IPS-18c (cell line): ENCODE measurements at regions not wholly inside any gene's neighbourhood (a gene's known extent, or its start where the extent isn't known, plus 50 kb on each side); places are given as distances from the start of the nearest gene placed in this dataset.
"Not testable (repeated sequence)": the region's sequence is repeated elsewhere in the genome, so short reads cannot be mapped to it uniquely, and the experiment has no call there.

Experiments used
- H3K4me3 ChIP-seq: 2 replicates; pipeline ENCODE4 v1.7.0; 2013; ENCODE audit warnings: low read depth, mild to moderate bottlenecking, low read length, moderate library complexity; ENCODE audit not compliant: insufficient read depth
- H3K9me3 ChIP-seq: one replicate; pipeline ENCODE4 v1.6.1; 2013; ENCODE audit warnings: mild to moderate bottlenecking, low read length, moderate library complexity; ENCODE audit not compliant: control insufficient read depth, insufficient read depth

GRCh38 chr5:90227683-90228082 is 181.9 kb downstream of the CETN3 start:
- Histone ChIP-seq H3K4me3 (no peak overlapping the region), H3K9me3 (no peaks in the 10 kb centered on the region)

GRCh38 chr5:90226433-90227099 is 183.0 kb downstream of the CETN3 start:
- Histone ChIP-seq H3K9me3 (no peaks in the 10 kb centered on the region), H3K4me3 (no peak overlapping the region)

GRCh38 chr5:90224342-90224741 is 185.2 kb downstream of the CETN3 start:
- H3K4me3 ChIP-seq, result no peak overlapping the region
- H3K9me3 ChIP-seq, result no peaks in the 10 kb centered on the region

GRCh38 chr5:90223756-90224155 is 185.8 kb downstream of the CETN3 start:
- Histone ChIP-seq H3K4me3 (no peak overlapping the region), H3K9me3 (no peaks in the 10 kb centered on the region)

GRCh38 chr5:90221951-90222350 is 187.6 kb downstream of the CETN3 start:
- H3K4me3 ChIP-seq, result no peak overlapping the region
- no peaks in the 10 kb centered on the region for H3K9me3 ChIP-seq

GRCh38 chr5:90220554-90220953 is 189.0 kb downstream of the CETN3 start:
- no peaks in the 10 kb centered on the region for H3K9me3 ChIP-seq
- no peak overlapping the region for H3K4me3 ChIP-seq

- H3K9me3 ChIP-seq, result peaks cover 2% of the 10 kb centered on the region
- no peak overlapping the region for H3K4me3 ChIP-seq
Measured at GRCh38 chr5:90214991-90215390, 194.6 kb downstream of the CETN3 start.

- peak overlapping the region; percentile 20; the same call in 1 of the 2 replicates for H3K4me3 ChIP-seq
Measured at GRCh38 chr5:90208323-90208722, 201.2 kb downstream of the CETN3 start.

GRCh38 chr5:90201923-90202322 is 207.6 kb downstream of the CETN3 start:
- Histone ChIP-seq H3K9me3 (no peaks in the 10 kb centered on the region), H3K4me3 (no peak overlapping the region)

More at GRCh38 chr5:90208323-90208722, 201.2 kb downstream of the CETN3 start:
- not testable (repeated sequence) for H3K9me3 ChIP-seq

- no peaks in the 10 kb centered on the region for H3K9me3 ChIP-seq
- no peak overlapping the region for H3K4me3 ChIP-seq
Measured at GRCh38 chr5:90193185-90193822, 216.3 kb downstream of the CETN3 start.

- no peak overlapping the region for H3K4me3 ChIP-seq
- no peaks in the 10 kb centered on the region for H3K9me3 ChIP-seq
Measured at GRCh38 chr5:90191352-90192045, 218.1 kb downstream of the CETN3 start.

- no peaks in the 10 kb centered on the region for H3K9me3 ChIP-seq
- H3K4me3 ChIP-seq, result no peak overlapping the region
Measured at GRCh38 chr5:90185897-90186468, 223.6 kb downstream of the CETN3 start.

GRCh38 chr5:90184764-90185163 is 224.8 kb downstream of the CETN3 start:
- Histone ChIP-seq H3K4me3 (no peak overlapping the region), H3K9me3 (no peaks in the 10 kb centered on the region)

- H3K9me3 ChIP-seq, result no peaks in the 10 kb centered on the region
Measured at GRCh38 chr5:90182726-90183125, 226.8 kb downstream of the CETN3 start.

GRCh38 chr5:90174236-90174635 is 235.3 kb downstream of the CETN3 start:
- no peaks in the 10 kb centered on the region for H3K9me3 ChIP-seq
- no peak overlapping the region for H3K4me3 ChIP-seq

More at GRCh38 chr5:90182726-90183125, 226.8 kb downstream of the CETN3 start:
- H3K4me3 ChIP-seq, result no peak overlapping the region

- Histone ChIP-seq H3K9me3 (no peaks in the 10 kb centered on the region), H3K4me3 (no peak overlapping the region)
Measured at GRCh38 chr5:90173299-90174030, 236.1 kb downstream of the CETN3 start.

- Histone ChIP-seq H3K9me3 (no peaks in the 10 kb centered on the region), H3K4me3 (no peak overlapping the region)
Measured at GRCh38 chr5:90171466-90171865, 238.1 kb downstream of the CETN3 start.
